ENCODE measurements at regions not wholly inside any gene's neighbourhood (a gene's known extent, or its start where the extent isn't known, plus 50 kb on each side); places are given as distances from the start of the nearest gene placed in this dataset.

- Histone ChIP-seq H3K4me1 (ENCODE audit: insufficient read depth, low read length) (no peaks in the 10 kb centered on the region), H3K14ac (ENCODE audit: insufficient read depth, low read length) (no peak overlapping the region), H3K4ac (ENCODE audit: low read depth, low read length) (no peak overlapping the region), H2BK20ac (ENCODE audit: low read depth, low read length, poor library complexity, severe bottlenecking) (no peak overlapping the region), H3K27me3 (ENCODE audit: insufficient read depth, low read length) (no peaks in the 10 kb centered on the region), H3K9ac (ENCODE audit: extremely low read depth, insufficient read length, low read length) (no peak overlapping the region), H2BK5ac (ENCODE audit: insufficient read length, low read length) (no peak overlapping the region), H3K27ac (ENCODE audit: insufficient read length, low read depth, low read length) (no peak overlapping the region), H3K23me2 (ENCODE audit: insufficient read length, low read depth, low read length, poor library complexity, severe bottlenecking) (no peaks in the 10 kb centered on the region), H3K79me1 (ENCODE audit: insufficient read depth, low read depth, low read length, poor library complexity, severe bottlenecking) (no peaks in the 10 kb centered on the region), H2AFZ (ENCODE audit: low read length) (no peak overlapping the region), H3K4me2 (ENCODE audit: insufficient read depth, insufficient read length, low read length) (no peak overlapping the region), H4K20me1 (ENCODE audit: control insufficient read depth, insufficient read depth, insufficient read length) (no peaks in the 10 kb centered on the region), H3K23ac (ENCODE audit: insufficient read length, low read depth, low read length) (no peak overlapping the region), H4K5ac (ENCODE audit: insufficient read length, low read depth, low read length) (no peak overlapping the region), H3T11ph (ENCODE audit: low read length) (no peak overlapping the region), H3K79me2 (ENCODE audit: insufficient read depth, low read length) (no peaks in the 10 kb centered on the region), H2BK15ac (ENCODE audit: low read depth, low read length) (no peak overlapping the region), H3K18ac (ENCODE audit: insufficient read length, low read depth, low read length) (no peak overlapping the region), H4K8ac (replicated peaks; ENCODE audit: insufficient read length, low read depth, low read length) (no peak overlapping the region), H3K56ac (ENCODE audit: insufficient read length, low read depth, low read length) (no peak overlapping the region), H2AK5ac (ENCODE audit: insufficient read length, low read length) (no peak overlapping the region), H2BK120ac (ENCODE audit: low read depth, low read length, poor library complexity, severe bottlenecking) (no peak overlapping the region), H3K9me3 (ENCODE audit: control insufficient read depth, low read depth, low read length) (no peaks in the 10 kb centered on the region), H2BK12ac (ENCODE audit: insufficient read length, low read depth, low read length) (no peak overlapping the region), H4K91ac (ENCODE audit: insufficient read length, low read depth, low read length) (no peak overlapping the region)
- peak; percentile 12 for DNase-seq
- no peak for TF ChIP-seq CTCF (conservative IDR thresholded peaks at IDR 0.05)
- Mint-ChIP-seq H3K27me3 (ENCODE audit: low read depth) (peaks cover 7% of the 10 kb centered on the region), H3K36me3 (ENCODE audit: insufficient read depth in 1 of 3, low read depth in 3 of 3) (peaks cover 0 to 2% (median 0%) of the 10 kb centered on the region in 3 experiments; a peak in 2 of 7 replicates), H3K4me1 (no peaks in the 10 kb centered on the region; a peak in 1 of 4 replicates), H3K9me3 (peaks cover 4 to 10% of the 10 kb centered on the region in 2 experiments; a peak in 4 of 5 replicates), H3K4me3 (no peak overlapping the region), H3K27ac (peak overlapping the region in 1 of 3 experiments; percentile 82; a peak in 2 of 7 replicates)
- no CpG with 5 or more reads among the region's 12 CpGs for WGBS (ENCODE audit: extremely low coverage, insufficient read length, low lambda C conversion rate)
Measured at GRCh38 chr3:194880940-194881925, 195.6 kb downstream of the FAM43A start.
